H9 (cell line): ENCODE measurements at regions not wholly inside any gene's neighbourhood (a gene's known extent, or its start where the extent isn't known, plus 50 kb on each side); places are given as distances from the start of the nearest gene placed in this dataset.

Experiments
- DNase-seq: peaks from one replicate; pipeline ENCODE4 v3.0.0-alpha.2; 2017
- H2AFZ ChIP-seq: one replicate; pipeline ENCODE4 v1.6.1; 2013; ENCODE audit warnings: mild to moderate bottlenecking, low read length, control low read depth, moderate library complexity
- H2AK5ac ChIP-seq: 2 replicates; pipeline ENCODE4 v1.6.1; 2013; ENCODE audit warnings: low read length, control low read depth, mixed read lengths; ENCODE audit not compliant: insufficient read length
- H2BK120ac ChIP-seq: one replicate; pipeline ENCODE4 v1.6.1; 2013; ENCODE audit warnings: low read depth, mild to moderate bottlenecking, low read length, control low read depth, inconsistent platforms; ENCODE audit not compliant: poor library complexity, severe bottlenecking
- H2BK12ac ChIP-seq: 2 replicates; pipeline ENCODE4 v1.6.1; 2013; ENCODE audit warnings: low read length, control low read depth, mixed read lengths, low read depth; ENCODE audit not compliant: insufficient read length
- H2BK15ac ChIP-seq: 2 replicates; pipeline ENCODE4 v1.6.1; 2013; ENCODE audit warnings: low read depth, low read length, control low read depth
- H2BK20ac ChIP-seq: one replicate; pipeline ENCODE4 v1.6.1; 2013; ENCODE audit warnings: low read depth, mild to moderate bottlenecking, low read length, control low read depth, inconsistent platforms; ENCODE audit not compliant: poor library complexity, severe bottlenecking
- H2BK5ac ChIP-seq: 2 replicates; pipeline ENCODE4 v1.6.1; 2013; ENCODE audit warnings: low read length, control low read depth, mixed read lengths; ENCODE audit not compliant: insufficient read length
- H3K14ac ChIP-seq: 2 replicates; pipeline ENCODE4 v1.6.1; 2013; ENCODE audit warnings: low read length, control low read depth; ENCODE audit not compliant: insufficient read depth
- H3K18ac ChIP-seq: 2 replicates; pipeline ENCODE4 v1.6.1; 2013; ENCODE audit warnings: low read depth, mild to moderate bottlenecking, mixed read lengths, low read length, control low read depth; ENCODE audit not compliant: insufficient read length
- H3K23ac ChIP-seq: 2 replicates; pipeline ENCODE4 v1.6.1; 2013; ENCODE audit warnings: low read length, control low read depth, mixed read lengths, low read depth; ENCODE audit not compliant: insufficient read length
- H3K23me2 ChIP-seq: 2 replicates; pipeline ENCODE4 v1.6.1; 2013; ENCODE audit warnings: low read depth, mild to moderate bottlenecking, mixed read lengths, low read length, control low read depth; ENCODE audit not compliant: insufficient read length, poor library complexity, severe bottlenecking
- H3K27ac ChIP-seq: 2 replicates; pipeline ENCODE4 v1.5.1; 2013; ENCODE audit warnings: low read length, control low read depth, mixed read lengths, low read depth; ENCODE audit not compliant: insufficient read length
- H3K27me3 ChIP-seq: 2 replicates; pipeline ENCODE4 v1.6.1; 2013; ENCODE audit warnings: low read length, control low read depth, inconsistent platforms; ENCODE audit not compliant: insufficient read depth
- H3K4ac ChIP-seq: 2 replicates; pipeline ENCODE4 v1.6.1; 2013; ENCODE audit warnings: low read depth, mild to moderate bottlenecking, control low read depth, inconsistent platforms, low read length, moderate library complexity
- H3K4me1 ChIP-seq: 2 replicates; pipeline ENCODE4 v1.6.1; 2013; ENCODE audit warnings: low read length, control low read depth, inconsistent platforms; ENCODE audit not compliant: insufficient read depth
- H3K4me2 ChIP-seq: 2 replicates; pipeline ENCODE4 v1.6.1; 2013; ENCODE audit warnings: low read length, control low read depth, mixed read lengths; ENCODE audit not compliant: insufficient read length, insufficient read depth
- H3K56ac ChIP-seq: 2 replicates; pipeline ENCODE4 v1.6.1; 2013; ENCODE audit warnings: low read depth, mild to moderate bottlenecking, mixed read lengths, low read length, control low read depth; ENCODE audit not compliant: insufficient read length
- H3K79me1 ChIP-seq: 2 replicates; pipeline ENCODE4 v1.6.1; 2013; ENCODE audit warnings: low read depth, mild to moderate bottlenecking, moderate library complexity, low read length, control low read depth, inconsistent platforms; ENCODE audit not compliant: insufficient read depth, poor library complexity, severe bottlenecking
- H3K79me2 ChIP-seq: 2 replicates; pipeline ENCODE4 v1.6.1; 2013; ENCODE audit warnings: low read length, control low read depth, inconsistent platforms; ENCODE audit not compliant: insufficient read depth
- H3K9ac ChIP-seq: 2 replicates; pipeline ENCODE4 v1.6.1; 2013; ENCODE audit warnings: low read length, control low read depth, mixed read lengths; ENCODE audit not compliant: insufficient read length; ENCODE audit errors: extremely low read depth
- H3K9me3 ChIP-seq: one replicate; pipeline ENCODE4 v1.6.1; 2013; ENCODE audit warnings: low read depth, low read length, inconsistent platforms; ENCODE audit not compliant: control insufficient read depth
- H3T11ph ChIP-seq: one replicate; pipeline ENCODE4 v1.6.1; 2013; ENCODE audit warnings: mild to moderate bottlenecking, low read length, control low read depth, inconsistent platforms
- H4K20me1 ChIP-seq: one replicate; pipeline ENCODE4 v1.6.1; 2013; ENCODE audit not compliant: control insufficient read depth, insufficient read length, insufficient read depth
- H4K5ac ChIP-seq: 2 replicates; pipeline ENCODE4 v1.6.1; 2013; ENCODE audit warnings: low read depth, mild to moderate bottlenecking, mixed read lengths, low read length, control low read depth; ENCODE audit not compliant: insufficient read length
- H4K8ac ChIP-seq: replicated peaks from 2 replicates; pipeline ENCODE4 v1.6.1; 2013; ENCODE audit warnings: low read length, control low read depth, mixed read lengths, low read depth; ENCODE audit not compliant: insufficient read length
- H4K91ac ChIP-seq: 2 replicates; pipeline ENCODE4 v1.6.1; 2013; ENCODE audit warnings: low read depth, mild to moderate bottlenecking, moderate library complexity, mixed read lengths, low read length, control low read depth; ENCODE audit not compliant: insufficient read length
- H3K27ac Mint-ChIP-seq, 3 experiments: 2 replicates in 2 of 3; 3 replicates in 1 of 3; pipeline ENCODE4 v1.8.0; 2020 to 2021; ENCODE audit warnings: mixed read lengths in 3 of 3, mild to moderate bottlenecking in 1 of 3, moderate library complexity in 1 of 3
- H3K27me3 Mint-ChIP-seq: 2 replicates; pipeline ENCODE4 v1.8.0; 2021; ENCODE audit warnings: low read depth, mild to moderate bottlenecking, moderate library complexity, mixed read lengths
- H3K36me3 Mint-ChIP-seq, 3 experiments: 2 replicates in 2 of 3; 3 replicates in 1 of 3; pipeline ENCODE4 v1.8.0; 2020 to 2021; ENCODE audit warnings: low read depth in 3 of 3, mixed read lengths in 3 of 3; ENCODE audit not compliant: insufficient read depth in 1 of 3
- H3K4me1 Mint-ChIP-seq, 2 experiments: 2 replicates each; pipeline ENCODE4 v1.8.0; 2020; ENCODE audit warnings: mixed read lengths in 2 of 2
- H3K4me3 Mint-ChIP-seq, 2 experiments: 2 replicates in 1 of 2; 3 replicates in 1 of 2; pipeline ENCODE4 v1.8.0; 2020 to 2021; ENCODE audit warnings: mild to moderate bottlenecking in 2 of 2, mixed read lengths in 2 of 2, moderate library complexity in 1 of 2
- H3K9me3 Mint-ChIP-seq, 2 experiments: 2 replicates in 1 of 2; 3 replicates in 1 of 2; pipeline ENCODE4 v1.8.0; 2020; ENCODE audit warnings: mild to moderate bottlenecking in 2 of 2, mixed read lengths in 2 of 2, moderate library complexity in 1 of 2
- CTCF ChIP-seq: fragments of 200-600 bp; sonication (generic); conservative IDR thresholded peaks from 3 replicates; pipeline ENCODE4 v1.8.0; 2021; ENCODE audit warnings: antibody characterized with exemption, mild to moderate bottlenecking
- WGBS: extraction: QIAGEN DNeasy Blood & Tissue Kit; methylation state at CpG from one replicate; pipeline ENCODE4 v1.1.7; 2013; ENCODE audit warnings: missing lambda C conversion rate, low lambda C conversion rate, mixed read lengths; ENCODE audit not compliant: insufficient read length; ENCODE audit errors: extremely low coverage; 5-methylcytosine and 5-hydroxymethylcytosine counted together

- no peak overlapping the region for H3K4me2 ChIP-seq
- H2AK5ac ChIP-seq, result no peak overlapping the region
- H4K8ac ChIP-seq, result no peak overlapping the region
- H3K9ac ChIP-seq, result no peak overlapping the region
- H2BK15ac ChIP-seq, result no peak overlapping the region
- no peaks in the 10 kb centered on the region for H4K20me1 ChIP-seq
- H3K4me1 Mint-ChIP-seq, result peaks cover 2 to 6% of the 10 kb centered on the region in 2 experiments
- DNase-seq, result no peak
- no peak overlapping the region for H3K27ac ChIP-seq
- H2BK20ac ChIP-seq, result no peak overlapping the region
- no peak overlapping the region for H3K56ac ChIP-seq
- H3K27me3 ChIP-seq, result no peaks in the 10 kb centered on the region
- H3K4me1 ChIP-seq, result no peaks in the 10 kb centered on the region
- H3K23ac ChIP-seq, result no peak overlapping the region
- H2BK5ac ChIP-seq, result no peak overlapping the region
- H3K4me3 Mint-ChIP-seq, result no peak overlapping the region
- peaks cover 9 to 11% (median 11%) of the 10 kb centered on the region in 3 experiments; a peak in 6 of 7 replicates for H3K36me3 Mint-ChIP-seq
- H3K79me2 ChIP-seq, result no peaks in the 10 kb centered on the region
- H4K5ac ChIP-seq, result no peak overlapping the region
- no peak overlapping the region for H3K27ac Mint-ChIP-seq
- H3K4ac ChIP-seq, result no peak overlapping the region
- no peak overlapping the region for H3K18ac ChIP-seq
- no peak overlapping the region for H3T11ph ChIP-seq
- no peak overlapping the region for H2AFZ ChIP-seq
- H3K79me1 ChIP-seq, result no peaks in the 10 kb centered on the region
- no peak for TF ChIP-seq CTCF
- peaks cover 13 to 14% of the 10 kb centered on the region in 2 experiments; a peak in 4 of 5 replicates for H3K9me3 Mint-ChIP-seq
- H2BK12ac ChIP-seq, result no peak overlapping the region
- H2BK120ac ChIP-seq, result no peak overlapping the region
- no CpG with 5 or more reads among the region's 2 CpGs for WGBS
- H3K9me3 ChIP-seq, result no peaks in the 10 kb centered on the region
- H3K14ac ChIP-seq, result no peak overlapping the region
- no peaks in the 10 kb centered on the region for H3K23me2 ChIP-seq
- H3K27me3 Mint-ChIP-seq, result no peaks in the 10 kb centered on the region
- H4K91ac ChIP-seq, result no peak overlapping the region
These were observed 89.8 kb downstream of the ARL4A start for GRCh38 chr7:12777257-12777656.
